Sigmoid colon (tissue), 6 donors: ENCODE measurements at regions not wholly inside any gene's neighbourhood (a gene's known extent, or its start where the extent isn't known, plus 50 kb on each side); places are given as distances from the start of the nearest gene placed in this dataset.
A peak's percentile ranks its signal among the peaks of the same experiment; 100 is the strongest.

Experiments used
- DNase-seq: peaks from one replicate; pipeline ENCODE4 v3.0.0-alpha.2; 2019
- H3K27ac ChIP-seq, 4 donors: fragments of 200-600 bp; sonication (generic); one replicate each; pipeline ENCODE4 v1.5.1; 2016 to 2019; ENCODE audit warnings: mild to moderate bottlenecking in 1 of 4
- H3K27me3 ChIP-seq, 3 donors: fragments of 200-600 bp; sonication (generic); one replicate each; pipeline ENCODE4 v1.5.1; 2019; ENCODE audit warnings: mild to moderate bottlenecking in 1 of 3
- H3K36me3 ChIP-seq, 4 donors: fragments of 200-600 bp; sonication (generic); one replicate each; pipeline ENCODE4 v1.5.1; 2016 to 2019
- H3K4me1 ChIP-seq, 4 donors: fragments of 200-600 bp; sonication (generic); one replicate each; pipeline ENCODE4 v1.5.1; 2017 to 2019
- H3K4me3 ChIP-seq, 4 donors: fragments of 200-600 bp; sonication (generic); one replicate each; pipeline ENCODE4 v1.5.1; 2017 to 2019; ENCODE audit warnings: mild to moderate bottlenecking in 2 of 4, moderate library complexity in 1 of 4
- H3K9me3 ChIP-seq, 4 donors: fragments of 200-600 bp in 3 of 4; sonication (generic) in 3 of 4; one replicate each; pipeline versions ENCODE4 v1.5.1 to v1.6.1; 2013 to 2019
- EP300 ChIP-seq, 4 donors: sonication (generic); formaldehyde crosslinking; IDR thresholded peaks; one replicate each; pipeline ENCODE4 v1.6.1; 2017; ENCODE audit warnings: antibody characterized with exemption in 4 of 4
- POLR2A ChIP-seq, 2 donors: fragments of 450-650 bp; IDR thresholded peaks; one replicate each; pipeline ENCODE4 v1.6.1; 2016; ENCODE audit warnings: antibody characterized with exemption in 2 of 2, mild to moderate bottlenecking in 2 of 2, moderate library complexity in 2 of 2
- POLR2AphosphoS5 ChIP-seq, 4 donors: sonication (generic); formaldehyde crosslinking; IDR thresholded peaks; one replicate each; pipeline ENCODE4 v1.6.1; 2017; ENCODE audit warnings: antibody characterized with exemption in 4 of 4
- WGBS, 2 donors: extraction: QIAGEN DNeasy Blood & Tissue Kit; methylation state at CpG; one replicate each; pipeline ENCODE4 v1.1.7; 2013; 5-methylcytosine and 5-hydroxymethylcytosine counted together
- intact Hi-C: fragments of 100-400 bp; cut with DNase I; formaldehyde crosslinking; loops from one replicate; pipeline ENCODE4 v1.15.1; 2023
- TF ChIP-seq, protein P1 (sequence below), 4 experiments: fragments of 450-650 bp in 3 of 4; fragments of 200-600 bp in 1 of 4; IDR thresholded peaks; one replicate each; pipeline ENCODE4 v1.5.1; 2016 to 2019; ENCODE audit warnings: antibody characterized with exemption in 4 of 4, mild to moderate bottlenecking in 3 of 4, moderate library complexity in 2 of 4
- donor health status: healthy with polysubstance abuse.
- donor health status: healthy.

DNA sequence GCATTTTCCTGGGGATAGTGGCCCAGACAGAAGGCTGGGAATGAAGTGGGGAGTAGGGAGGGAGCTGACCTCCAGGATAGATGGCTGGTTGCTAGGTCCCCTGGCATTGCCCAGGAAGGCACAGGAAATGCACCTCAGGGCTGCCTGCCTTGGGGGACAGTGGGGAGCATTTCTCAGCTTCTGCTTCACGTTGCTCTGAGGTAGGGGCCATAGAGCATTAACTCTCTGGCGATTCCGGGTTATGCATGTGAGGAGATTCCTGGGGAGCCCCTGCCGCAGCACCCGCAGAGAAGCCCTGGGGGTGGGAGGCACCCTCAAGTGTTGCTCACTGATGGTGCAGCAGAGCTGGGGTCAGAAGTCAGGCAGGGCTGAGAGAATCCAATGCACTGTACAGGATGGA, 256.5 kb downstream of the CYP26B1 start:
- DNase-seq = no peak
- no peak overlapping the region for H3K4me3 ChIP-seq
- 76 to 77% methylated on average over 5 of the region's 5 CpGs for WGBS, 2 donors
- H3K36me3 ChIP-seq = no peaks in the 10 kb centered on the region
- H3K4me1 ChIP-seq = no peaks in the 10 kb centered on the region
- intact Hi-C loops = no loop called here
- H3K27me3 ChIP-seq = no peaks in the 10 kb centered on the region
- H3K27ac ChIP-seq = no peak overlapping the region
- H3K9me3 ChIP-seq = no peaks in the 10 kb centered on the region
- TF ChIP-seq, protein P1, sequence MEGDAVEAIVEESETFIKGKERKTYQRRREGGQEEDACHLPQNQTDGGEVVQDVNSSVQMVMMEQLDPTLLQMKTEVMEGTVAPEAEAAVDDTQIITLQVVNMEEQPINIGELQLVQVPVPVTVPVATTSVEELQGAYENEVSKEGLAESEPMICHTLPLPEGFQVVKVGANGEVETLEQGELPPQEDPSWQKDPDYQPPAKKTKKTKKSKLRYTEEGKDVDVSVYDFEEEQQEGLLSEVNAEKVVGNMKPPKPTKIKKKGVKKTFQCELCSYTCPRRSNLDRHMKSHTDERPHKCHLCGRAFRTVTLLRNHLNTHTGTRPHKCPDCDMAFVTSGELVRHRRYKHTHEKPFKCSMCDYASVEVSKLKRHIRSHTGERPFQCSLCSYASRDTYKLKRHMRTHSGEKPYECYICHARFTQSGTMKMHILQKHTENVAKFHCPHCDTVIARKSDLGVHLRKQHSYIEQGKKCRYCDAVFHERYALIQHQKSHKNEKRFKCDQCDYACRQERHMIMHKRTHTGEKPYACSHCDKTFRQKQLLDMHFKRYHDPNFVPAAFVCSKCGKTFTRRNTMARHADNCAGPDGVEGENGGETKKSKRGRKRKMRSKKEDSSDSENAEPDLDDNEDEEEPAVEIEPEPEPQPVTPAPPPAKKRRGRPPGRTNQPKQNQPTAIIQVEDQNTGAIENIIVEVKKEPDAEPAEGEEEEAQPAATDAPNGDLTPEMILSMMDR (IDR thresholded peaks at IDR 0.05) = no peak
- no peak for TF ChIP-seq EP300 (IDR thresholded peaks at IDR 0.05)
- no peak for TF ChIP-seq POLR2AphosphoS5 (IDR thresholded peaks at IDR 0.05)
- no peak for TF ChIP-seq POLR2A (IDR thresholded peaks at IDR 0.05)

DNA sequence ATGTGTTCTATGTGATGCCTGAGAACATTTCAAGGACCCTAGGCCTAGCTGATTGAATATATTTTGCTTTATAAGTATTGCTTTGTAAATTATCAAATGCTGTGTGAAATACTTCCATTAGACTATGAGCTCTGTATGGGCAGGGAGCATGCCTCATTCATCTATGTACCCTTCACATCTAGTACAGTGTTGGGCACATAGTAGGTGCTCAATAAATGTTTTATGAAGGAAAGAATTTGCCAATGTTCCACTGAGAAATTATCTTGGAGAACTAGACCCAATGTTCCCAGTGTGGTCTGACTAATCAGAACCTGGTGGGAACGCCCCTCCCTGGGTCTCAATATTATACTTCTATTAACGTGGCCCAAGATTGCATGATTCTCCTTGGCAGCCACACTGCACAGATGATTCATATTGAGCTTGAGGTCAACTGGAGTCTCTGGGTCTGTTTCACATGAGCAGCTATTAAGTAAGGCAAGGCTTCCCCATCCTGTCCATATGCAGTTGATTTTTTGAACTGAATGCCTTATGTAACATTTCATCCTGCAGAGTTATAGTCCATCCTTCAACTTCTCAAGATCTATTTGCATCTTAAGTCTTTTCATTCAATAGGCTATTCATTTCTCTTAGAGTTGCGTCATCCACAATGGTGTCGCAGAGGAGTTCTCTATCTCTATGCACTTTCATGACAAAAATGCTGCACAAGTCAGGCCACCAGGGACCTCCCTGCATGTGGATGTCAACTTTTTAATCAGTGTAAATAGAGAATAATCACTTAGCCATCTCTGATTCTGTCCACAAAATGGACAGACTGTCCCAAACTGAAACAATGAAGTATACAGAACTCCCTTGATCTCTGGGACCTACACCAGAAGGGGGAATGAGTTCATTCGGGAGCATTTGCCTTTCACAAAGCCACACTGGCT, 257.6 kb downstream of the CYP26B1 start:
- intact Hi-C loops = no loop called here
- H3K27me3 ChIP-seq = no peaks in the 10 kb centered on the region
- no peak for DNase-seq
- H3K4me3 ChIP-seq = no peak overlapping the region
- no peak overlapping the region for H3K27ac ChIP-seq
- no peaks in the 10 kb centered on the region for H3K36me3 ChIP-seq
- TF ChIP-seq, protein P1 (IDR thresholded peaks at IDR 0.05) = no peak
- TF ChIP-seq POLR2AphosphoS5 (IDR thresholded peaks at IDR 0.05) = peak in 1 of 4 donors; percentile 38
- no peaks in the 10 kb centered on the region for H3K9me3 ChIP-seq
- H3K4me1 ChIP-seq = no peaks in the 10 kb centered on the region
- WGBS, 2 donors = 78 to 84% methylated on average over 5 of the region's 5 CpGs

DNA sequence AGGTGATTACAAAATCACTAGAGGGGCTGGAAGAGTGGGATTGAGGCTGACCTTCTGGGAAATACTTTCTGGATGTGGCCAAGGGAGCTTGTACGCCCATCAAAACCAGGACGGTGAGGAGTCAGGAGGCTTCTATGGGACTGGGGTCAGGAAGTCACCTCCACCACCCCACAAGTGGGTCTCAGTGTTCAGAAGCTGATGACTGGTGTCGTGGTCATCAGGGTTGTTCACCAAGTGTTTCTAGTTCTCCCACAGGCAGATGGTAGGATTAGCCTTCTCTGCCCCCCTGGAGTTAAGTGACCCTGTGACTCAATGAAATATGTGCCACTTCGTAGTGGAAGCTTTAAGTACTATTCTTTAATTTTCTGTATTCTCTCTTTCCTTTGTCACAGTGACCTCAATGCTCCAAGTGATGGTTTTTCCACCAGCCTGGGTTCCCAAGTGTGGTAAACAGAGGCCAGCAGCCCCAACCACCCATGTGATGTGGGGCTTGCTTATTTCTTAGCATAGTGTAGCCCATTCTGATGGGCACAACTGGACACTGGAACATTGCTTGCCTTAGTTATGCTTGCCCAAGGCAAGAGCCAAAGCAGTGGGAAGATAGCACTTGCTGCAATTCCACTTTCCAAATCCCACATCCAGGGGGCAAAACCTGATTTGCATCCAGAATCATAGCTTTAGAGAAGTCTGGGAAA, 258.8 kb downstream of the CYP26B1 start:
- intact Hi-C loops = no loop called here
- no peak for TF ChIP-seq POLR2A (IDR thresholded peaks at IDR 0.05)
- TF ChIP-seq, protein P1 (IDR thresholded peaks at IDR 0.05) = no peak
- 80 to 86% methylated on average over 4 of the region's 4 CpGs for WGBS, 2 donors
- H3K4me1 ChIP-seq = peaks cover 0 to 3% (median 0%) of the 10 kb centered on the region in 4 donors
- H3K4me3 ChIP-seq = no peak overlapping the region
- H3K27me3 ChIP-seq = no peaks in the 10 kb centered on the region
- peaks cover 0 to 2% (median 0%) of the 10 kb centered on the region in 4 donors for H3K9me3 ChIP-seq
- no peak for DNase-seq
- H3K27ac ChIP-seq = no peak overlapping the region
- H3K36me3 ChIP-seq = no peaks in the 10 kb centered on the region

DNA sequence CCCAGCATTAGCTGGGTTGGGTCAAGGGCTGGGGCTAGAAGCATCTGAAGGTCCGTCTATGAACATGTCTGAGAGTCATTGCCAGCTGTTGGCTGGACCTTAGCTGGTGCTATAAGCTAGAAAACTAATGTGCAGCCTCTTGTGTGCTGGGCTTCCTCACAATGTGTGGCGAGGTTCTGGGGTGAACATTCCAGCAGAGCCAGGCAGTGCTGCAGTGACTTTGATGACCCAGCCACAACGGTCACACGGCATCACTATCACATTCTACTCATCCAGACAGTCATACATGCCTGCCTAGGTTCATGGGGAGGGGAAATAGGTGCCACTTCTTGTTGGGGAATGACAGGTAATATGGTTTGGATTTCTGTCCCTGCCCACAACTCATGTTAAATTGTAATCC, 260.5 kb downstream of the CYP26B1 start:
- Histone ChIP-seq H3K4me1 (peaks cover 0 to 17% (median 8%) of the 10 kb centered on the region in 4 donors), H3K4me3 (no peak overlapping the region), H3K27me3 (no peaks in the 10 kb centered on the region), H3K36me3 (no peaks in the 10 kb centered on the region), H3K27ac (no peak overlapping the region), H3K9me3 (peaks cover 0 to 2% (median 0%) of the 10 kb centered on the region in 4 donors)
- no peak for DNase-seq
- TF ChIP-seq POLR2AphosphoS5 (IDR thresholded peaks at IDR 0.05) (no peak), POLR2A (IDR thresholded peaks at IDR 0.05) (no peak), EP300 (IDR thresholded peaks at IDR 0.05) (no peak)
- TF ChIP-seq, protein P1 (IDR thresholded peaks at IDR 0.05) = no peak
- 83 to 88% methylated on average over 4 of the region's 4 CpGs for WGBS, 2 donors
- intact Hi-C loops = no loop called here
